PC-3 (cell line): ENCODE measurements at regions not wholly inside any gene's neighbourhood (a gene's known extent, or its start where the extent isn't known, plus 50 kb on each side); places are given as distances from the start of the nearest gene placed in this dataset.
A peak's percentile ranks its signal among the peaks of the same experiment; 100 is the strongest.

Experiments
- ATAC-seq: fragments of 200-7000 bp; cut with Tn5 transposase; 2 replicates; pipeline ENCODE4 v1.9.1; 2020; ENCODE audit warnings: mild to moderate bottlenecking, moderate library complexity
- BruUV-seq: library from RNA; stranded (reverse); fragments of 400-500 nt; replicated peaks from 2 replicates; lab custom pipeline; 2021; lab: Mats Ljungman, UMichigan
- CTCF ChIA-PET: fragments of 300-600 bp; sonication (Branson Sonifier 250); formaldehyde crosslinking; loops from one replicate; lab custom pipeline; 2022; ENCODE audit warnings: antibody characterized with exemption; lab: Charles Lee
- POLR2A ChIA-PET: fragments of 300-600 bp; sonication (Branson Sonifier 250); formaldehyde crosslinking; loops from one replicate; lab custom pipeline; 2022; ENCODE audit warnings: antibody characterized with exemption; ENCODE audit not compliant: unreplicated experiment; lab: Charles Lee
- DNase-seq: peaks from one replicate; pipeline ENCODE4 v3.0.0-alpha.2; 2015
- H2AFZ ChIP-seq: fragments of 300-600 bp; sonication (generic); 2 replicates; pipeline ENCODE4 v1.6.0; 2016; ENCODE audit warnings: antibody characterized with exemption, low read length
- H3F3A ChIP-seq: fragments of 300-600 bp; sonication (generic); one replicate; pipeline ENCODE4 v1.6.0; 2017; ENCODE audit warnings: antibody characterized with exemption, low read length, control low read depth, mild to moderate bottlenecking; ENCODE audit not compliant: unreplicated experiment
- H3K27ac ChIP-seq: fragments of 300-600 bp; sonication (generic); 2 replicates; pipeline ENCODE4 v1.5.1; 2016; ENCODE audit warnings: mild to moderate bottlenecking, low read length
- H3K27me3 ChIP-seq: fragments of 300-600 bp; sonication (generic); 2 replicates; pipeline ENCODE4 v1.6.1; 2016; ENCODE audit warnings: low read length, mixed read lengths
- H3K36me3 ChIP-seq: fragments of 300-600 bp; sonication (generic); 2 replicates; pipeline ENCODE4 v1.6.1; 2016; ENCODE audit warnings: low read depth, mixed run types, low read length, mixed read lengths
- H3K4me1 ChIP-seq: fragments of 300-600 bp; sonication (generic); 2 replicates; pipeline ENCODE4 v1.5.1; 2016; ENCODE audit warnings: low read length; ENCODE audit not compliant: insufficient read depth
- H3K4me2 ChIP-seq: fragments of 300-600 bp; sonication (generic); 2 replicates; pipeline ENCODE4 v1.6.0; 2016; ENCODE audit warnings: low read length
- H3K4me3 ChIP-seq: fragments of 300-600 bp; sonication (generic); 2 replicates; pipeline ENCODE4 v1.5.1; 2016; ENCODE audit warnings: mild to moderate bottlenecking, low read length, mixed read lengths
- H3K79me2 ChIP-seq: fragments of 300-600 bp; sonication (generic); 2 replicates; pipeline ENCODE4 v1.6.1; 2017; ENCODE audit warnings: low read length, mixed read lengths
- H3K9ac ChIP-seq: fragments of 300-600 bp; sonication (generic); 2 replicates; pipeline ENCODE4 v1.6.0; 2016; ENCODE audit warnings: mild to moderate bottlenecking, low read length
- H3K9me2 ChIP-seq: fragments of 300-600 bp; sonication (generic); replicated peaks from 2 replicates; pipeline ENCODE4 v1.6.1; 2016; ENCODE audit warnings: mixed run types, low read length, mixed read lengths
- H3K9me3 ChIP-seq: fragments of 300-600 bp; sonication (generic); 2 replicates; pipeline ENCODE4 v1.6.1; 2016; ENCODE audit warnings: low read length, mixed read lengths
- H4K20me1 ChIP-seq: fragments of 300-600 bp; sonication (generic); 2 replicates; pipeline ENCODE4 v1.6.1; 2016; ENCODE audit warnings: low read length, mixed read lengths
- CTCF ChIP-seq: fragments of 300-600 bp; sonication (generic); conservative IDR thresholded peaks from 2 replicates; pipeline ENCODE4 v1.5.1; 2017; ENCODE audit warnings: antibody characterized with exemption, low read depth, mild to moderate bottlenecking, low read length
- EZH2 ChIP-seq: fragments of 300-600 bp; sonication (generic); IDR thresholded peaks from one replicate; pipeline ENCODE4 v1.6.1; 2017; ENCODE audit warnings: antibody characterized with exemption, mild to moderate bottlenecking, low read length; ENCODE audit not compliant: unreplicated experiment
- EZH2phosphoT487 ChIP-seq: fragments of 300-600 bp; sonication (generic); IDR thresholded peaks from 2 replicates; pipeline ENCODE4 v1.6.1; 2018; ENCODE audit warnings: mild to moderate bottlenecking, antibody characterized with exemption, low read length, borderline replicate concordance
- intact Hi-C: fragments of 100-400 bp; cut with micrococcal nuclease; formaldehyde crosslinking; loops from 2 replicates; pipeline ENCODE4 v1.9.0; 2023

GRCh38 chr10:45501791-45502190 lies 127.8 kb downstream of the ALOX5 start:
- 0 out of 2 replicates have a peak overlapping the region, but pooled peaks have one; percentile 19 for H2AFZ ChIP-seq
- H3K36me3 ChIP-seq = no peaks in the 10 kb centered on the region
- no peaks in the 10 kb centered on the region for H3K27me3 ChIP-seq
- H3K9ac ChIP-seq = peak overlapping the region; percentile 60
- POLR2A ChIA-PET = no interaction called here
- DNase-seq = no peak
- TF ChIP-seq EZH2 (no peak), CTCF (no peak), EZH2phosphoT487 (no peak)
- H3K79me2 ChIP-seq = no peaks in the 10 kb centered on the region
- peak overlapping the region; percentile 81 for H3K4me2 ChIP-seq
- intact Hi-C loops = no loop called here
- H3K27ac ChIP-seq = peak overlapping the region; percentile 95
- H3K4me3 ChIP-seq = peak overlapping the region; percentile 43; the same call in 1 of the 2 replicates
- H3K9me2 ChIP-seq = no peaks in the 10 kb centered on the region
- peaks cover 26% of the 10 kb centered on the region for H3K4me1 ChIP-seq
- CTCF ChIA-PET = no interaction called here
- no peaks in the 10 kb centered on the region for H4K20me1 ChIP-seq
- BruUV-seq = TSS peak; percentile 63
- ATAC-seq = no peak
- H3K9me3 ChIP-seq = no peaks in the 10 kb centered on the region
- peaks cover 8% of the 10 kb centered on the region for H3F3A ChIP-seq

GRCh38 chr10:45500798-45501197 lies 126.8 kb downstream of the ALOX5 start:
- Histone ChIP-seq H3K4me3 (no peak overlapping the region), H4K20me1 (no peaks in the 10 kb centered on the region), H3K4me2 (no peak overlapping the region), H3K9me2 (no peaks in the 10 kb centered on the region), H3K36me3 (no peaks in the 10 kb centered on the region), H3K9me3 (no peaks in the 10 kb centered on the region), H3K27me3 (no peaks in the 10 kb centered on the region), H3K27ac (no peak overlapping the region), H3K4me1 (peaks cover 20% of the 10 kb centered on the region), H3K9ac (no peak overlapping the region), H3K79me2 (no peaks in the 10 kb centered on the region), H2AFZ (no peak overlapping the region), H3F3A (peaks cover 8% of the 10 kb centered on the region)
- BruUV-seq = no TSS peak
- TF ChIP-seq CTCF (no peak), EZH2phosphoT487 (no peak), EZH2 (no peak)
- ChIA-PET CTCF (no interaction called here), POLR2A (no interaction called here)
- intact Hi-C loops = no loop called here
- ATAC-seq (no peak), DNase-seq (no peak)

- POLR2A ChIA-PET = no interaction called here
- no peak for TF ChIP-seq EZH2
- TF ChIP-seq CTCF = no peak
- TF ChIP-seq EZH2phosphoT487 = no peak
- H3K9ac ChIP-seq = no peak overlapping the region
- H3K4me3 ChIP-seq = no peak overlapping the region
- peaks cover 8% of the 10 kb centered on the region for H3F3A ChIP-seq
- intact Hi-C loops = no loop called here
- no peaks in the 10 kb centered on the region for H4K20me1 ChIP-seq
- DNase-seq (no peak), ATAC-seq (no peak)
- no peaks in the 10 kb centered on the region for H3K27me3 ChIP-seq
- no TSS peak for BruUV-seq
- no peaks in the 10 kb centered on the region for H3K36me3 ChIP-seq
- no peak overlapping the region for H3K4me2 ChIP-seq
- no peaks in the 10 kb centered on the region for H3K9me3 ChIP-seq
- H3K79me2 ChIP-seq = no peaks in the 10 kb centered on the region
- CTCF ChIA-PET = no interaction called here
- H3K4me1 ChIP-seq = peaks cover 20% of the 10 kb centered on the region
- no peaks in the 10 kb centered on the region for H3K9me2 ChIP-seq
- no peak overlapping the region for H2AFZ ChIP-seq
- H3K27ac ChIP-seq = no peak overlapping the region
Measured at GRCh38 chr10:45500304-45500703, 126.3 kb downstream of the ALOX5 start.
